GM12878 (cell line): ENCODE measurements at regions not wholly inside any gene's neighbourhood (a gene's known extent, or its start where the extent isn't known, plus 50 kb on each side); places are given as distances from the start of the nearest gene placed in this dataset.

Experiments used
- ATAC-seq: fragments of 200-7000 bp; cut with Tn5 transposase; 3 replicates; pipeline ENCODE4 v1.9.1; 2020; ENCODE audit warnings: mild to moderate bottlenecking, moderate library complexity
- BruUV-seq: library from RNA; stranded (reverse); fragments of 400-500 nt; replicated peaks from 2 replicates; lab custom pipeline; 2021; lab: Mats Ljungman, UMichigan
- CTCF ChIA-PET: fragments of 300-600 bp; sonication (Branson Sonifier 250); formaldehyde crosslinking; extraction: SDS; loops from one replicate; lab custom pipeline; 2021; ENCODE audit warnings: inconsistent platforms; lab: Yijun Ruan, JAX
- POLR2A ChIA-PET: fragments of 350-600 bp; formaldehyde crosslinking; extraction: SDS; loops from one replicate; lab custom pipeline; 2021; ENCODE audit warnings: inconsistent platforms; lab: Charles Lee
- RAD21 ChIA-PET: fragments of 300-600 bp; sonication (Branson Sonifier 250); formaldehyde crosslinking; loops from one replicate; lab custom pipeline; 2023; ENCODE audit warnings: antibody characterized with exemption; ENCODE audit not compliant: unreplicated experiment; lab: Charles Lee
- SMC1A ChIA-PET: fragments of 300-600 bp; sonication (Branson Sonifier 250); formaldehyde crosslinking; loops from one replicate; lab custom pipeline; 2023; ENCODE audit not compliant: unreplicated experiment, uncharacterized antibody; lab: Charles Lee
- DNase-seq: peaks from one replicate; pipeline ENCODE4 v3.0.0-alpha.2; 2011; ENCODE audit warnings: low read depth, low spot score
- FAIRE-seq: peaks from 3 replicates; lab custom pipeline; 2011; peaks lifted over from hg19 to GRCh38; lab: Jason Lieb, UNC
- H2AFZ ChIP-seq: 2 replicates; pipeline ENCODE4 v1.6.0; 2011; ENCODE audit warnings: low read depth, low read length, control low read depth; ENCODE audit not compliant: control insufficient read depth
- H3K27ac ChIP-seq: 2 replicates; pipeline ENCODE4 v1.5.1; 2011; ENCODE audit warnings: control low read depth; ENCODE audit not compliant: control insufficient read depth, insufficient read depth
- H3K27me3 ChIP-seq, 2 experiments: replicated peaks in 1 of 2; 2 replicates each; pipeline versions ENCODE4 v1.6.0 to v1.6.1; 2011; ENCODE audit warnings: low read length in 1 of 2; ENCODE audit not compliant: control insufficient read depth in 2 of 2, insufficient read depth in 2 of 2
- H3K36me3 ChIP-seq, 2 experiments: 2 replicates each; pipeline ENCODE4 v1.5.1; 2011; ENCODE audit warnings: low read length in 1 of 2; ENCODE audit not compliant: control insufficient read depth in 2 of 2, insufficient read depth in 2 of 2
- H3K4me1 ChIP-seq: 2 replicates; pipeline ENCODE4 v1.6.1; 2011; ENCODE audit warnings: mild to moderate bottlenecking, low read length, moderate library complexity, mixed read lengths; ENCODE audit not compliant: control insufficient read depth, insufficient read depth
- H3K4me2 ChIP-seq: 2 replicates; pipeline ENCODE4 v1.6.0; 2011; ENCODE audit warnings: control low read depth; ENCODE audit not compliant: control insufficient read depth, insufficient read depth
- H3K4me3 ChIP-seq: fragments of 200-600 bp; sonication (generic); 2 replicates; pipeline ENCODE4 v1.5.1; 2016
- H3K79me2 ChIP-seq: 2 replicates; pipeline ENCODE4 v1.6.0; 2011; ENCODE audit warnings: low read length; ENCODE audit not compliant: control insufficient read depth, insufficient read depth
- H3K9ac ChIP-seq: 2 replicates; pipeline ENCODE4 v1.8.0; 2011; ENCODE audit warnings: low read length, control low read depth, mixed read lengths; ENCODE audit not compliant: control insufficient read depth, insufficient read depth
- H3K9me3 ChIP-seq: replicated peaks from 3 replicates; pipeline ENCODE4 v1.5.1; 2011; ENCODE audit warnings: mild to moderate bottlenecking, low read length; ENCODE audit not compliant: control insufficient read depth, insufficient read depth
- H4K20me1 ChIP-seq: 2 replicates; pipeline ENCODE4 v1.6.0; 2011; ENCODE audit not compliant: control insufficient read depth, insufficient read depth
- IRF5 ChIP-seq: fragments of 450-650 bp; IDR thresholded peaks from 2 replicates; pipeline ENCODE4 v1.6.1; 2017; ENCODE audit warnings: borderline replicate concordance
- MTA2 ChIP-seq: fragments of 450-650 bp; IDR thresholded peaks from 2 replicates; pipeline ENCODE4 v1.6.1; 2016; ENCODE audit warnings: low read depth, mild to moderate bottlenecking, moderate library complexity
- MYB ChIP-seq: fragments of 150-350 bp; IDR thresholded peaks from 2 replicates; pipeline ENCODE4 v1.6.1; 2014; ENCODE audit warnings: mild to moderate bottlenecking, low read depth, low read length, borderline replicate concordance
- NFYA ChIP-seq: IDR thresholded peaks from 2 replicates; pipeline ENCODE4 v1.6.1; 2011; ENCODE audit warnings: low read depth, mild to moderate bottlenecking, low read length, improper control_type of control experiment, borderline replicate concordance
- ZBED1 ChIP-seq: IDR thresholded peaks from 2 replicates; pipeline ENCODE4 v1.6.1; 2016; ENCODE audit warnings: borderline replicate concordance
- ZBTB33 ChIP-seq: fragments of 450-650 bp; IDR thresholded peaks from 2 replicates; pipeline ENCODE4 v1.6.1; 2017; ENCODE audit warnings: mild to moderate bottlenecking
- ZNF592 ChIP-seq: fragments of 450-650 bp; IDR thresholded peaks from 2 replicates; pipeline ENCODE4 v1.6.1; 2017; ENCODE audit warnings: mild to moderate bottlenecking, moderate library complexity
- WGBS: methylation state at CpG from one replicate; pipeline ENCODE4 v1.1.6; 2016; ENCODE audit warnings: low lambda C conversion rate; ENCODE audit not compliant: insufficient replicate concordance, insufficient coverage; ENCODE audit errors: missing lambda C conversion rate; 5-methylcytosine and 5-hydroxymethylcytosine counted together
- in situ Hi-C: fragments of 300-500 bp; cut with MboI; formaldehyde crosslinking; loops from 9 replicates; pipeline ENCODE4 v1.14.3; 2018; ENCODE audit warnings: mixed read lengths
- intact Hi-C: fragments of 100-400 bp; cut with micrococcal nuclease; formaldehyde crosslinking; loops from one replicate; pipeline ENCODE4 v1.14.2; 2022; ENCODE audit not compliant: unreplicated experiment

GRCh38 chr1:96002201-96002600 lies 719.4 kb upstream of the PTBP2 start:
- no peak for ATAC-seq
- no peak for TF ChIP-seq MYB
- TF ChIP-seq IRF5: no peak
- TF ChIP-seq ZNF592: no peak
- no peak for TF ChIP-seq MTA2
- no peak for TF ChIP-seq ZBTB33
- no peak for TF ChIP-seq NFYA
- TF ChIP-seq ZBED1: no peak
- H3K79me2 ChIP-seq: no peaks in the 10 kb centered on the region
- H3K4me2 ChIP-seq: no peak overlapping the region
- POLR2A ChIA-PET: no interaction called here
- WGBS: 84% methylated on average over 2 of the region's 2 CpGs
- in situ Hi-C loops: no loop called here
- RAD21 ChIA-PET: no interaction called here
- SMC1A ChIA-PET: no interaction called here
- intact Hi-C loops: no loop called here
- no peak overlapping the region for H3K27ac ChIP-seq
- no peak for DNase-seq
- no peak overlapping the region for H3K9ac ChIP-seq
- BruUV-seq: no TSS peak
- CTCF ChIA-PET: no interaction called here
- H4K20me1 ChIP-seq: no peaks in the 10 kb centered on the region
- H3K36me3 ChIP-seq: no peaks in the 10 kb centered on the region
- H3K4me3 ChIP-seq: no peak overlapping the region
- no peak overlapping the region for H2AFZ ChIP-seq
- no peaks in the 10 kb centered on the region for H3K27me3 ChIP-seq
- H3K9me3 ChIP-seq: no peaks in the 10 kb centered on the region
- no peaks in the 10 kb centered on the region for H3K4me1 ChIP-seq
- no peak for FAIRE-seq
